Suprapubic skin (tissue), 3 donors: ENCODE measurements at regions not wholly inside any gene's neighbourhood (a gene's known extent, or its start where the extent isn't known, plus 50 kb on each side); places are given as distances from the start of the nearest gene placed in this dataset.

ENCODE experiments used
- CTCF ChIP-seq, 2 donors: fragments of 200-600 bp in 1 of 2; fragments of 450-650 bp in 1 of 2; sonication (generic) in 1 of 2; IDR thresholded peaks; one replicate each; pipeline ENCODE4 v1.5.1; 2016 to 2019; ENCODE audit warnings: antibody characterized with exemption in 2 of 2, mild to moderate bottlenecking in 1 of 2, moderate library complexity in 1 of 2
- POLR2AphosphoS5 ChIP-seq, 3 donors: sonication (generic); formaldehyde crosslinking; IDR thresholded peaks; one replicate each; pipeline ENCODE4 v1.6.1; 2017; ENCODE audit warnings: antibody characterized with exemption in 3 of 3

- TF ChIP-seq CTCF (IDR thresholded peaks at IDR 0.05), result no peak
- TF ChIP-seq POLR2AphosphoS5 (IDR thresholded peaks at IDR 0.05), result no peak
These were observed 392.4 kb downstream of the BMP2 start for GRCh38 chr20:7159903-7160302.
